Breast epithelium (tissue), 4 donors: ENCODE measurements at regions not wholly inside any gene's neighbourhood (a gene's known extent, or its start where the extent isn't known, plus 50 kb on each side); places are given as distances from the start of the nearest gene placed in this dataset.
A peak's percentile ranks its signal among the peaks of the same experiment; 100 is the strongest.

ENCODE experiments used
- DNase-seq, 2 donors: peaks; one replicate each; pipeline ENCODE4 v3.0.0-alpha.2; 2019; ENCODE audit warnings: low spot score in 2 of 2
- H3K27ac ChIP-seq, 2 donors: fragments of 200-600 bp; sonication (generic) in 1 of 2; one replicate each; pipeline ENCODE4 v1.5.1; 2016 to 2019; ENCODE audit warnings: mild to moderate bottlenecking in 1 of 2
- H3K27me3 ChIP-seq, 2 donors: fragments of 200-600 bp; sonication (generic) in 1 of 2; one replicate each; pipeline versions ENCODE4 v1.5.1 to v1.6.0; 2017 to 2019; ENCODE audit warnings: control low read depth in 1 of 2, mild to moderate bottlenecking in 1 of 2
- H3K36me3 ChIP-seq: fragments of 200-600 bp; one replicate; pipeline ENCODE4 v1.5.1; 2019
- H3K4me1 ChIP-seq, 2 donors: fragments of 200-600 bp; sonication (generic); one replicate each; pipeline ENCODE4 v1.5.1; 2016 to 2019; ENCODE audit warnings: control low read depth in 1 of 2
- H3K4me3 ChIP-seq, 3 donors: fragments of 200-600 bp; sonication (generic); 1 replicate in 2 of 3; 2 replicates in 1 of 3; pipeline ENCODE4 v1.5.1; 2016 to 2019; ENCODE audit warnings: mild to moderate bottlenecking in 3 of 3, moderate library complexity in 2 of 3
- H3K9me3 ChIP-seq, 2 donors: fragments of 200-600 bp; sonication (generic) in 1 of 2; one replicate each; pipeline ENCODE4 v1.5.1; 2016 to 2019; ENCODE audit warnings: control low read depth in 1 of 2
- POLR2A ChIP-seq: fragments of 450-650 bp; IDR thresholded peaks from one replicate; pipeline ENCODE4 v1.6.1; 2016; ENCODE audit warnings: antibody characterized with exemption, mild to moderate bottlenecking, moderate library complexity
- POLR2AphosphoS5 ChIP-seq, 3 donors: sonication (generic); formaldehyde crosslinking; IDR thresholded peaks; one replicate each; pipeline ENCODE4 v1.6.1; 2017; ENCODE audit warnings: antibody characterized with exemption in 3 of 3
- intact Hi-C: fragments of 100-400 bp; cut with DNase I; formaldehyde crosslinking; loops from one replicate; pipeline ENCODE4 v1.15.1; 2023; ENCODE audit warnings: low total_unique reads
- TF ChIP-seq, protein P1 (sequence below), 3 donors: fragments of 450-650 bp; IDR thresholded peaks; one replicate each; pipeline ENCODE4 v1.5.1; 2016 to 2017; ENCODE audit warnings: antibody characterized with exemption in 3 of 3, mild to moderate bottlenecking in 3 of 3, moderate library complexity in 3 of 3

DNA sequence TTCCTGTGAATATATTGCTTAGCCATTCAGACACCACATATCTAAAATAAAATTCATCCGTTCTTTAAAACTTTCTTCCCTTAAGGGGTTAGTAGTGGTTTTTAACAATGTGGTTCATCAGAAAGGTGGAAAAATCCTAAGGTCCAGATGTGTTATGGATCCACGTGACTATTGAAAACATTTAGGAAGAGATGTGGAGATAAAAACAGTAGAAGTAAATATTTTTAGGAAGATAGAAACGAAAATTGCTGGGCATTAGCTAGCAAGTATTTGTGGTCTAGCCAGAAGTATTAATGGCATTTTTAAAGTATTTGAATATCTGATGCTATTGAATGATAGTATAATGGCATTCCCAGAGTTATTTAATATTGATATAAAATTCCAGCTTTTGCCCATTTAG is 180.8 kb downstream of the LTN1 start:
- H3K36me3 ChIP-seq: no peaks in the 10 kb centered on the region
- no peak overlapping the region for H3K27ac ChIP-seq
- DNase-seq: no peak
- intact Hi-C loops: no loop called here
- no peaks in the 10 kb centered on the region for H3K27me3 ChIP-seq
- no peak overlapping the region for H3K4me3 ChIP-seq
- TF ChIP-seq POLR2A (no peak), POLR2AphosphoS5 (IDR thresholded peaks at IDR 0.05) (no peak)
- TF ChIP-seq, protein P1, sequence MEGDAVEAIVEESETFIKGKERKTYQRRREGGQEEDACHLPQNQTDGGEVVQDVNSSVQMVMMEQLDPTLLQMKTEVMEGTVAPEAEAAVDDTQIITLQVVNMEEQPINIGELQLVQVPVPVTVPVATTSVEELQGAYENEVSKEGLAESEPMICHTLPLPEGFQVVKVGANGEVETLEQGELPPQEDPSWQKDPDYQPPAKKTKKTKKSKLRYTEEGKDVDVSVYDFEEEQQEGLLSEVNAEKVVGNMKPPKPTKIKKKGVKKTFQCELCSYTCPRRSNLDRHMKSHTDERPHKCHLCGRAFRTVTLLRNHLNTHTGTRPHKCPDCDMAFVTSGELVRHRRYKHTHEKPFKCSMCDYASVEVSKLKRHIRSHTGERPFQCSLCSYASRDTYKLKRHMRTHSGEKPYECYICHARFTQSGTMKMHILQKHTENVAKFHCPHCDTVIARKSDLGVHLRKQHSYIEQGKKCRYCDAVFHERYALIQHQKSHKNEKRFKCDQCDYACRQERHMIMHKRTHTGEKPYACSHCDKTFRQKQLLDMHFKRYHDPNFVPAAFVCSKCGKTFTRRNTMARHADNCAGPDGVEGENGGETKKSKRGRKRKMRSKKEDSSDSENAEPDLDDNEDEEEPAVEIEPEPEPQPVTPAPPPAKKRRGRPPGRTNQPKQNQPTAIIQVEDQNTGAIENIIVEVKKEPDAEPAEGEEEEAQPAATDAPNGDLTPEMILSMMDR (IDR thresholded peaks at IDR 0.05): no peak
- no peaks in the 10 kb centered on the region for H3K4me1 ChIP-seq
- no peaks in the 10 kb centered on the region for H3K9me3 ChIP-seq

DNA sequence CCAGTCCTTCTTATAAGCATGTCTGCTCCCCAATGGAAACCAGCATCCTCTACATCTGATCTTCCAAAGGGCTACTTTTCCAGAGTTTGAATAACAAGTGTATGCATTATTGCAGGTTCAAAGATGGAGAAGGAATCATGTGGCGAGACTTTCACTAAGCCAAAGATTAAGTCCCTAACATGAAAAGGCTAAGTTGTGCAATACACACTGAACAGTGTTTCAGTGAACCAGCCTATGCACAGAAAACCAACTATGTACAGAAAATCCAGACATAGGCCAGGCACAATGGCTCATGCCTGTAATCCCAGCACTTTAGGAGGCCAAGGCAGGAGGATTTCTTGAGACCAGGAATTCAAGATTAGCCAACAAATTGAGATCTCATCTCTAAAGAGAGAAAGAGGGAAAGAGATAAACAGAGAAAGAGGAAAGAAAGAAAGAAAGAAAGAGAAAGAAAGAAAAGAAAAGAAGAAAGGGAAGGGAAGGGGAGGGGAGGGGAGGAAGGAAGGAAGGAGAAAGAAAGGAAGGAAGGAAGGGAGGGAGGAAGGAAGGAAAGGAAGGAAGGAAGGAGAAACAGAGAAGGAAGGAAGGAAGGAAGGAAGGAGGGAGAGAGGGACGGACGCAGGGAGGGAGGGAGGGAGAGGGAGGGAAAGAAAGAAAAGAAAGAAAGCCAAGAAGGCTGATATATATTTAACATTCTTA is 181.7 kb downstream of the LTN1 start:
- no peaks in the 10 kb centered on the region for H3K27me3 ChIP-seq
- TF ChIP-seq, protein P1 (IDR thresholded peaks at IDR 0.05): no peak
- TF ChIP-seq POLR2A (no peak), POLR2AphosphoS5 (IDR thresholded peaks at IDR 0.05) (no peak)
- H3K9me3 ChIP-seq: no peaks in the 10 kb centered on the region
- no peak overlapping the region for H3K27ac ChIP-seq
- H3K36me3 ChIP-seq: no peaks in the 10 kb centered on the region
- H3K4me1 ChIP-seq: no peaks in the 10 kb centered on the region
- intact Hi-C loops: no loop called here
- H3K4me3 ChIP-seq: no peak overlapping the region
- no peak for DNase-seq

DNA sequence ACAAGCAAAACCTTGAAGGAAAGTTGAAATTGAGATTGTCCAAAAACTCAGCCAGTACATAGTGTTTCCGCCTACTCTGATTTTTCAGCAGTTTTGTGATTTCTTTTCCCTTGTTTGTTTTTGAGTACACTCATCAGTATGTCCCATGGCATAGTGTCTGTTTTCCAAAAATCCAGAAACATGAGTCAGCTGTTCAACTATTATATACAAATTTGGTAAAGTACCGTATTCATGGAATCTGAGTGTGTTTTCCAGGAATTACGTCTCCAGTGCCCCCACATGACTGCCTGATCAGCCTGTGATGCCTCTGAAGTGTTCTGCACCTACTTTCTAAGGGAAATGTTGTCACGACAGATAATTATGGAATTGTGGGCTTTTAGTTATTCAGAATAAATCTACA is 186.8 kb downstream of the LTN1 start:
- DNase-seq: no peak
- Histone ChIP-seq H3K27ac (peak overlapping the region; percentile 52 to 71), H3K27me3 (no peaks in the 10 kb centered on the region), H3K9me3 (no peaks in the 10 kb centered on the region), H3K36me3 (no peaks in the 10 kb centered on the region), H3K4me1 (no peaks in the 10 kb centered on the region), H3K4me3 (no peak overlapping the region)
- intact Hi-C loops: no loop called here
- TF ChIP-seq, protein P1 (IDR thresholded peaks at IDR 0.05): no peak
- TF ChIP-seq POLR2AphosphoS5 (IDR thresholded peaks at IDR 0.05) (peak in 1 of 3 donors; percentile 50), POLR2A (no peak)

DNA sequence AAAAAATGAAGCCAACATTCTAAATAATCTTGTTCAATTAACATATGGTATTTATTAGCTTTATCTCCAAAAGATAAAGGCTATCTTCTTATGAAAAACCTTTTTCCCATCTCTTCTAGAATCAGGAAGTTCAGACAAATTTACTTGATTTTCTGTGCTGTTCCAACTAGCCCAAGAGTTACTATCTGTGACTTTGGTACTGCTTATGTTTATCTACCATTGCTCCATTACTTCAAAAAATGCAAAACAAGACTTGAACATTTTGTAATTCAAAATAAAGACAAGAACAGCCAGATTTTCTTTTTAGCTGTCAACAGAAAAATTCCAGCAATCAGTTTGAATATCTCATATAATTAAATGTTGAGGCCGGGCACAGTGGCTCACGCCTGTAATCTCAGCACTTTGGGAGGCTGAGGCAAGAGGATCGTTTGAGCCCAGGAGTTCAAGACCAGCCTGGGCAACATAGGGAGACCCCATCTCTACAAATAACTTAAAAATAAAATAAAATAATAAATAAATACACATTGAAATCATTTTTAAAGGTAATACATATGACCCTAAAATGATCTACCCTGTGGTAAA is 188.5 kb downstream of the LTN1 start:
- Histone ChIP-seq H3K36me3 (no peaks in the 10 kb centered on the region), H3K27ac (peak overlapping the region; percentile 45 to 70), H3K9me3 (no peaks in the 10 kb centered on the region), H3K4me3 (peak overlapping the region in 2 of 3 donors; percentile 25 to 41), H3K27me3 (no peaks in the 10 kb centered on the region), H3K4me1 (no peaks in the 10 kb centered on the region)
- no peak for DNase-seq
- intact Hi-C loops: no loop called here
- TF ChIP-seq POLR2AphosphoS5 (IDR thresholded peaks at IDR 0.05): no peak
- TF ChIP-seq, protein P1 (IDR thresholded peaks at IDR 0.05): no peak
- no peak for TF ChIP-seq POLR2A

DNA sequence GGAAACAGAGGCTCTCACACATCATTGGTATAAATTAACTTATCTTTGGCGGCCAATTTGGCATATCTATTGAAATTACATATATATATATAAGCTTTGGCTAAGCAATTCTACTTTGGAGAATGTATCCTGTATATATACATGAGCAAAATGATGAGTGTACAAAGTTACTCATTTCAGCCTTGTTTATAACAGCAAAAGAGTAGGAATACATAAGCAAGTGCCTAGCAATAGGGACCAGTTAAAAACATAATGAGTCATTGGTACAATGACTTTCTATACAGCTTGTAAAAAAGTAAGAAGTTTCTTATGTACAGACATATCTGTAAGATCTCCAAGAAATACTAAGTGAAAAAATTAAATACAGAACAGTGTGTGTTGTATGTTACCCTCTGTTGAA is 190.8 kb downstream of the LTN1 start:
- no peaks in the 10 kb centered on the region for H3K27me3 ChIP-seq
- H3K4me1 ChIP-seq: no peaks in the 10 kb centered on the region
- no peak overlapping the region for H3K4me3 ChIP-seq
- TF ChIP-seq, protein P1 (IDR thresholded peaks at IDR 0.05): no peak
- TF ChIP-seq POLR2AphosphoS5 (IDR thresholded peaks at IDR 0.05) (no peak), POLR2A (no peak)
- H3K36me3 ChIP-seq: no peaks in the 10 kb centered on the region
- no peaks in the 10 kb centered on the region for H3K9me3 ChIP-seq
- intact Hi-C loops: no loop called here
- H3K27ac ChIP-seq: no peak overlapping the region
- no peak for DNase-seq
